ENCODE measurements at regions not wholly inside any gene's neighbourhood (a gene's known extent, or its start where the extent isn't known, plus 50 kb on each side); places are given as distances from the start of the nearest gene placed in this dataset.
"Not testable (repeated sequence)": the region's sequence is repeated elsewhere in the genome, so short reads cannot be mapped to it uniquely, and the experiment has no call there.

DNA sequence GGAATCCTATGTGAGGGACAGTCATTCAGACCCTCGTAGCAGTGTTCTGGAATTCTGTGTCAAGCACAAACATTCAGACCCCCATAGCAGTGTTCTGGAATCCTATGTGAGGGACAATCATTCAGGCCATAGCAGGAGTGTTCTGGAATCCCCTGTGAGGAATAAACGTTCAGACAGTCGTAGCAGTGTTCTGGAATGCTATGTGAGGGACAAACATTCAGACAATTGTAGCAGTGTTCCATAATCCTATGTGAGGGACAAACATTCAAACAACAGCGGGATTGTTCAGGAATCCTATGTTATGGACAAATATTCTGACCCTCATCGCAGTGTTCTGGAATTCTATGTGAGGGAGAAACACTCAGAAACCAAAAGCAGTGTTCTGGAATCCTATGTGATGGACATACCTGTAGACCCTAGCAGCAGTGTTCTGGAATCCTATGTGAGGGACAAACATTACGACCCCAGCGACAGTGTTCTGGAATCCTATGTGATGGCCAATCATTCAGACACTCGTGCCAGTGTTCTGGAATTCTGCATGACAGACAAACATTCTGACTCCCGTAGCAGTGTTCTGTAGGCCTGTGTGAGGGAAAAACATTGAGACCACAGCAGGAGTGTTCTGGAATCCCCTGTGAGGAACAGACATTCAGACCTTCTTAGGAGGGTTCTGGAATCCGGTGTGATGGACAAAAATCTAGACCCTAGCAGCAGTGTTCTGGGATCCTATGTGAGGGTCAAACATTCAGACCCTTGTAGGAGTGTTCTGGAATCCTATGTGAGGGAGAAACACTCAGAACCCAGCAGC lies 388.1 kb upstream of the SPATA31A5 start:
- ATAC-seq: peak; percentile 35

- ATAC-seq: peak; percentile 37
Measured at GRCh38 chr9:60526694-60527231, 387.4 kb upstream of the SPATA31A5 start.

GRCh38 chr9:60544518-60544917 lies 369.7 kb upstream of the SPATA31A5 start:
- not testable (repeated sequence) for ATAC-seq

DNA sequence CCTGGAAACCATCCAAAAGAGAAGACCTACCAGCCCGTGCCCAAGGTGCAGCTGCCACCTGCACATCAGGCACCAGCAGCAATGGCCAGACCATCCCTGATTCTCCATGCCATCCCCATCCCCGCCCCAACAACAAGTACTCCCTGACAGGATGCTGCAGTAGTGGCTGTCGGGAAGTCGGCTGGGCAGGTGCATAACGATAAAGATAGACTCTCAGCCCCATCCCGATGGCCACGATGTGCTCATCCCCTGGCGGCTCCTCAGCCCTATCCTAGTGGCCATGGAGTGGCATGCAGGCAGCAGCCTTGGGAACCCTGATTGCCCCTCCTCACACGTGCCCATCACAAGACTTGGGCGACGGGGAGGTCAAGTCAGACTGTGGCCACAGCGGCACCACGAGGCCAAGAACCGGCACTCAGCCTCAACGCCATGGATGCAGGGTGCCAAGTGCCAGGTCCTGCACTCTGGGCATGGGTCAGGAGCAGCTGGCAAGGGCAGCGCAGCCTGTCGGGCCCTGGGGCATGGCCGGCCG lies 368.8 kb upstream of the SPATA31A5 start:
- ATAC-seq: no peak

GRCh38 chr9:60545878-60546385 lies 368.3 kb upstream of the SPATA31A5 start:
- no peak for ATAC-seq

DNA sequence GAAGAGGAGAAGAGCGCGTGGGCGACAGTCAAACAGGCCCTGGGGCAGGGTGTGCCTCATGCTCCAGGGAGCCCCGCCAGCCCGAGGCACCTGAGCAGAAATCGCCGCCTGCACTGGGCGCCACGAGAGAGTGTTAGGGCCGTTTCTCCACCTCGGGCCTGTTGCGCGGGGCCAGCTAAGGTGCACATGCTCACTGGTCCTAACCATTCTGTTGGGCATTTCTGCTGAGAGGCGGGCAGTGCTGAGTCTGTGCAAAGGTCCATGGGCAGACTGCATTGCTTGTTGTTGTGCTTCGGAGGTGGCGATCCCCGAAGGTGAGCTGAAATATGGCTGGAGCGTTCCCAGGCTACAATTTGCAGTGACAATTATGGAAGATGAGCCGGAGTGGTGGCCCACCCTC lies 367.8 kb upstream of the SPATA31A5 start:
- ATAC-seq: no peak

- ATAC-seq: not testable (repeated sequence)
Measured at GRCh38 chr9:60546990-60547389, 367.2 kb upstream of the SPATA31A5 start.
